Lung (tissue), 11 donors: ENCODE measurements at regions not wholly inside any gene's neighbourhood (a gene's known extent, or its start where the extent isn't known, plus 50 kb on each side); places are given as distances from the start of the nearest gene placed in this dataset.

Experiments used
- ATAC-seq: fragments of 200-7000 bp; cut with Tn5 transposase; one replicate; pipeline ENCODE4 v1.9.1; 2020; ENCODE audit warnings: moderate number of reproducible peaks; ENCODE audit not compliant: insufficient read depth, low FRiP score
- DNase-seq, 3 donors: peaks; one replicate each; pipeline ENCODE4 v3.0.0-alpha.2; 2013 to 2017
- H3K27ac ChIP-seq, 2 donors: one replicate each; pipeline ENCODE4 v1.5.1; 2013; ENCODE audit warnings: mild to moderate bottlenecking in 2 of 2, moderate library complexity in 2 of 2, control low read depth in 1 of 2, inconsistent platforms in 1 of 2, low read depth in 1 of 2, low read length in 1 of 2
- H3K27me3 ChIP-seq, 3 donors: one replicate each; pipeline ENCODE4 v1.5.1; 2013; ENCODE audit warnings: low read length in 2 of 3; ENCODE audit not compliant: control insufficient read depth in 3 of 3, insufficient read depth in 3 of 3
- H3K36me3 ChIP-seq, 4 donors: one replicate each; pipeline ENCODE4 v1.5.1; 2013; ENCODE audit warnings: low read length in 4 of 4, mild to moderate bottlenecking in 1 of 4, moderate library complexity in 1 of 4; ENCODE audit not compliant: control insufficient read depth in 4 of 4, insufficient read depth in 4 of 4
- H3K4me1 ChIP-seq, 5 donors: one replicate each; pipeline ENCODE4 v1.5.1; 2013; ENCODE audit warnings: low read length in 5 of 5, mild to moderate bottlenecking in 2 of 5, moderate library complexity in 1 of 5; ENCODE audit not compliant: control insufficient read depth in 5 of 5, insufficient read depth in 5 of 5
- H3K4me3 ChIP-seq: one replicate; pipeline ENCODE4 v1.5.1; 2013; ENCODE audit warnings: mild to moderate bottlenecking, control low read depth, moderate library complexity
- H3K9ac ChIP-seq, 2 donors: one replicate each; pipeline ENCODE4 v1.5.1; 2013; ENCODE audit warnings: low read length in 2 of 2, control low read depth in 1 of 2; ENCODE audit not compliant: insufficient read depth in 1 of 2
- H3K9me3 ChIP-seq, 4 donors: one replicate each; pipeline ENCODE4 v1.5.1; 2013; ENCODE audit warnings: low read length in 3 of 4, mild to moderate bottlenecking in 1 of 4, moderate library complexity in 1 of 4; ENCODE audit not compliant: control insufficient read depth in 4 of 4, insufficient read depth in 3 of 4
- CTCF ChIP-seq: IDR thresholded peaks from 2 replicates; pipeline ENCODE4 v1.5.1; 2012; ENCODE audit warnings: mild to moderate bottlenecking; ENCODE audit errors: control extremely low read depth, extremely low read depth
- WGBS, 2 donors: extraction: QIAGEN DNeasy Blood & Tissue Kit; methylation state at CpG; one replicate each; pipeline ENCODE4 v1.1.7; 2013; 5-methylcytosine and 5-hydroxymethylcytosine counted together
- donor health status: control.
- donor health status: control.
- donor health status: Bipolar disorder and iron deficiency.
- donor health status: healthy.
- donor health status: DM: yes; HTN: yes; CAD: no.

GRCh38 chr4:122244764-122245163, 92.6 kb downstream of the BLTP1 start:
- Histone ChIP-seq H3K9me3 (no peaks in the 10 kb centered on the region), H3K9ac (no peak overlapping the region), H3K36me3 (peaks cover 5 to 21% (median 15%) of the 10 kb centered on the region in 4 donors), H3K27ac (no peak overlapping the region), H3K4me1 (no peaks in the 10 kb centered on the region), H3K27me3 (no peaks in the 10 kb centered on the region), H3K4me3 (no peak overlapping the region)
- no peak for TF ChIP-seq CTCF
- DNase-seq (no peak), ATAC-seq (no peak)
- WGBS, 2 donors, result 86% methylated on average over 3 of the region's 3 CpGs

GRCh38 chr4:122246551-122246950, 94.4 kb downstream of the BLTP1 start:
- no peaks in the 10 kb centered on the region for H3K9me3 ChIP-seq
- H3K4me3 ChIP-seq, result no peak overlapping the region
- H3K9ac ChIP-seq, result no peak overlapping the region
- H3K4me1 ChIP-seq, result no peaks in the 10 kb centered on the region
- H3K36me3 ChIP-seq, result peaks cover 5 to 20% (median 16%) of the 10 kb centered on the region in 4 donors
- H3K27ac ChIP-seq, result no peak overlapping the region
- ATAC-seq (no peak), DNase-seq (no peak)
- H3K27me3 ChIP-seq, result no peaks in the 10 kb centered on the region
- no peak for TF ChIP-seq CTCF
- WGBS, 2 donors, result 94 to 97% methylated on average over 2 of the region's 2 CpGs

GRCh38 chr4:122249357-122249756, 97.2 kb downstream of the BLTP1 start:
- ATAC-seq (no peak), DNase-seq (no peak)
- no peak overlapping the region for H3K9ac ChIP-seq
- H3K27me3 ChIP-seq, result no peaks in the 10 kb centered on the region
- no peaks in the 10 kb centered on the region for H3K9me3 ChIP-seq
- H3K27ac ChIP-seq, result no peak overlapping the region
- no peak overlapping the region for H3K4me3 ChIP-seq
- no peak for TF ChIP-seq CTCF
- H3K4me1 ChIP-seq, result no peaks in the 10 kb centered on the region
- WGBS, 2 donors, result 89 to 100% methylated on average over 1 of the region's 1 CpG
- H3K36me3 ChIP-seq, result peaks cover 15 to 34% (median 28%) of the 10 kb centered on the region in 4 donors

- Histone ChIP-seq H3K4me3 (no peak overlapping the region), H3K27me3 (no peaks in the 10 kb centered on the region), H3K36me3 (peaks cover 22 to 50% (median 36%) of the 10 kb centered on the region in 4 donors), H3K9ac (no peak overlapping the region), H3K9me3 (no peaks in the 10 kb centered on the region), H3K27ac (no peak overlapping the region), H3K4me1 (no peaks in the 10 kb centered on the region)
- ATAC-seq (no peak), DNase-seq (no peak)
- no peak for TF ChIP-seq CTCF
- 98 to 100% methylated on average over 4 of the region's 4 CpGs for WGBS, 2 donors
Measured at GRCh38 chr4:122252584-122252983, 100.5 kb downstream of the BLTP1 start.
